Neural progenitor cell (in vitro differentiated cells): ENCODE measurements at regions not wholly inside any gene's neighbourhood (a gene's known extent, or its start where the extent isn't known, plus 50 kb on each side); places are given as distances from the start of the nearest gene placed in this dataset.

Experiments
- DNase-seq: peaks from one replicate; pipeline ENCODE4 v3.0.0-alpha.2; 2016; ENCODE audit warnings: low spot score
- H2AFZ ChIP-seq: fragments of 200-600 bp; sonication (generic); replicated peaks from 2 replicates; pipeline ENCODE4 v1.6.1; 2016; ENCODE audit warnings: antibody characterized with exemption
- H3F3A ChIP-seq: fragments of 200-600 bp; sonication (generic); 2 replicates; pipeline ENCODE4 v1.6.1; 2016; ENCODE audit warnings: antibody characterized with exemption, low read depth
- H3K27ac ChIP-seq: fragments of 200-600 bp; sonication (generic); 2 replicates; pipeline ENCODE4 v1.5.1; 2016; ENCODE audit warnings: mild to moderate bottlenecking
- H3K27me3 ChIP-seq: fragments of 200-600 bp; sonication (generic); 2 replicates; pipeline ENCODE4 v1.6.1; 2016; ENCODE audit warnings: mild to moderate bottlenecking, moderate library complexity
- H3K36me3 ChIP-seq: fragments of 200-600 bp; sonication (generic); 2 replicates; pipeline ENCODE4 v1.5.1; 2016
- H3K4me1 ChIP-seq: fragments of 200-600 bp; sonication (generic); 2 replicates; pipeline ENCODE4 v1.6.1; 2016; ENCODE audit warnings: mixed run types
- H3K4me2 ChIP-seq: fragments of 200-600 bp; sonication (generic); 2 replicates; pipeline ENCODE4 v1.6.1; 2016
- H3K4me3 ChIP-seq: fragments of 200-600 bp; sonication (generic); 2 replicates; pipeline ENCODE4 v1.5.1; 2016
- H3K79me2 ChIP-seq: fragments of 200-600 bp; sonication (generic); 2 replicates; pipeline ENCODE4 v1.6.1; 2016; ENCODE audit warnings: low read depth
- H3K9ac ChIP-seq: fragments of 200-600 bp; sonication (generic); 2 replicates; pipeline ENCODE4 v1.6.1; 2016
- H3K9me3 ChIP-seq: fragments of 200-600 bp; sonication (generic); 2 replicates; pipeline ENCODE4 v1.5.1; 2016; ENCODE audit warnings: low read depth
- H4K20me1 ChIP-seq: fragments of 200-600 bp; sonication (generic); 2 replicates; pipeline ENCODE4 v1.6.1; 2016; ENCODE audit warnings: low read depth
- H3K27ac Mint-ChIP-seq: 3 replicates; pipeline ENCODE4 v1.8.0; 2021; ENCODE audit warnings: mixed read lengths
- H3K27me3 Mint-ChIP-seq: 2 replicates; pipeline ENCODE4 v1.8.0; 2022; ENCODE audit warnings: low read depth, mild to moderate bottlenecking, inconsistent platforms, moderate library complexity, mixed read lengths; ENCODE audit not compliant: insufficient read depth
- H3K36me3 Mint-ChIP-seq: 3 replicates; pipeline ENCODE4 v1.8.0; 2021; ENCODE audit warnings: mixed read lengths
- H3K4me1 Mint-ChIP-seq: 3 replicates; pipeline ENCODE4 v1.8.0; 2021; ENCODE audit warnings: mixed read lengths
- H3K4me3 Mint-ChIP-seq: 3 replicates; pipeline ENCODE4 v1.8.0; 2021; ENCODE audit warnings: mild to moderate bottlenecking, moderate library complexity, mixed read lengths
- H3K9me3 Mint-ChIP-seq: 3 replicates; pipeline ENCODE4 v1.8.0; 2020; ENCODE audit warnings: mixed read lengths
- CTCF ChIP-seq: fragments of 200-600 bp; sonication (generic); IDR thresholded peaks from 2 replicates; pipeline ENCODE4 v1.5.1; 2017; ENCODE audit warnings: antibody characterized with exemption, mild to moderate bottlenecking
- EZH2 ChIP-seq: fragments of 200-600 bp; sonication (generic); IDR thresholded peaks from 2 replicates; pipeline ENCODE4 v1.6.1; 2017; ENCODE audit warnings: antibody characterized with exemption, mild to moderate bottlenecking, moderate library complexity
- EZH2phosphoT487 ChIP-seq: fragments of 200-600 bp; sonication (generic); IDR thresholded peaks from 2 replicates; pipeline ENCODE4 v1.6.1; 2017; ENCODE audit warnings: antibody characterized with exemption

- no peak overlapping the region for H3K9ac ChIP-seq
- H3K4me2 ChIP-seq = no peak overlapping the region
- DNase-seq = no peak
- H3K4me3 Mint-ChIP-seq = no peak overlapping the region
- no peaks in the 10 kb centered on the region for H3K9me3 ChIP-seq
- no peaks in the 10 kb centered on the region for H3K36me3 ChIP-seq
- no peak for TF ChIP-seq CTCF
- TF ChIP-seq EZH2phosphoT487 = no peak
- no peak for TF ChIP-seq EZH2
- H3K27ac ChIP-seq = no peak overlapping the region
- H3K79me2 ChIP-seq = no peaks in the 10 kb centered on the region
- no peak overlapping the region for H2AFZ ChIP-seq
- H3K27me3 ChIP-seq = no peaks in the 10 kb centered on the region
- H3K4me1 ChIP-seq = no peaks in the 10 kb centered on the region
- H3F3A ChIP-seq = no peaks in the 10 kb centered on the region
- peaks cover 8% of the 10 kb centered on the region for H3K27me3 Mint-ChIP-seq
- no peaks in the 10 kb centered on the region for H3K36me3 Mint-ChIP-seq
- no peaks in the 10 kb centered on the region for H4K20me1 ChIP-seq
- no peak overlapping the region for H3K27ac Mint-ChIP-seq
- H3K4me3 ChIP-seq = no peak overlapping the region
- no peaks in the 10 kb centered on the region for H3K9me3 Mint-ChIP-seq
- H3K4me1 Mint-ChIP-seq = peaks cover 10% of the 10 kb centered on the region
These were observed 809.9 kb upstream of the EEF2KMT start for GRCh38 chr16:5907544-5907943.

- Histone ChIP-seq H3K9ac (no peak overlapping the region), H3K27me3 (no peaks in the 10 kb centered on the region), H3K79me2 (no peaks in the 10 kb centered on the region), H3K9me3 (no peaks in the 10 kb centered on the region), H4K20me1 (no peaks in the 10 kb centered on the region), H3K4me3 (no peak overlapping the region), H3K36me3 (no peaks in the 10 kb centered on the region), H3F3A (no peaks in the 10 kb centered on the region), H3K27ac (no peak overlapping the region), H3K4me1 (no peaks in the 10 kb centered on the region), H2AFZ (no peak overlapping the region), H3K4me2 (no peak overlapping the region)
- H3K36me3 Mint-ChIP-seq = no peaks in the 10 kb centered on the region
- H3K4me1 Mint-ChIP-seq = peaks cover 10% of the 10 kb centered on the region
- H3K27ac Mint-ChIP-seq = no peak overlapping the region
- no peak overlapping the region for H3K4me3 Mint-ChIP-seq
- DNase-seq = no peak
- peaks cover 6% of the 10 kb centered on the region for H3K27me3 Mint-ChIP-seq
- H3K9me3 Mint-ChIP-seq = no peaks in the 10 kb centered on the region
- TF ChIP-seq EZH2 = no peak
- TF ChIP-seq CTCF = no peak
- TF ChIP-seq EZH2phosphoT487 = no peak
These were observed 808.8 kb upstream of the EEF2KMT start for GRCh38 chr16:5906351-5906750.

- no peak for DNase-seq
- H3K9me3 ChIP-seq = no peaks in the 10 kb centered on the region
These were observed 808.3 kb upstream of the EEF2KMT start for GRCh38 chr16:5905935-5906334.

More at GRCh38 chr16:5905935-5906334, 808.3 kb upstream of the EEF2KMT start:
- Mint-ChIP-seq H3K9me3 (no peaks in the 10 kb centered on the region), H3K4me3 (no peak overlapping the region), H3K36me3 (no peaks in the 10 kb centered on the region), H3K27ac (no peak overlapping the region), H3K4me1 (peaks cover 10% of the 10 kb centered on the region), H3K27me3 (peaks cover 9% of the 10 kb centered on the region)
- Histone ChIP-seq H3K36me3 (no peaks in the 10 kb centered on the region), H3K4me3 (no peak overlapping the region), H3K27ac (no peak overlapping the region), H3F3A (no peaks in the 10 kb centered on the region), H3K4me2 (no peak overlapping the region), H4K20me1 (no peaks in the 10 kb centered on the region), H3K27me3 (no peaks in the 10 kb centered on the region), H3K9ac (no peak overlapping the region), H3K4me1 (no peaks in the 10 kb centered on the region), H2AFZ (no peak overlapping the region), H3K79me2 (no peaks in the 10 kb centered on the region)
- TF ChIP-seq EZH2phosphoT487 = no peak
- no peak for TF ChIP-seq EZH2
- TF ChIP-seq CTCF = no peak
